ENCODE measurements at regions not wholly inside any gene's neighbourhood (a gene's known extent, or its start where the extent isn't known, plus 50 kb on each side); places are given as distances from the start of the nearest gene placed in this dataset.

DNA sequence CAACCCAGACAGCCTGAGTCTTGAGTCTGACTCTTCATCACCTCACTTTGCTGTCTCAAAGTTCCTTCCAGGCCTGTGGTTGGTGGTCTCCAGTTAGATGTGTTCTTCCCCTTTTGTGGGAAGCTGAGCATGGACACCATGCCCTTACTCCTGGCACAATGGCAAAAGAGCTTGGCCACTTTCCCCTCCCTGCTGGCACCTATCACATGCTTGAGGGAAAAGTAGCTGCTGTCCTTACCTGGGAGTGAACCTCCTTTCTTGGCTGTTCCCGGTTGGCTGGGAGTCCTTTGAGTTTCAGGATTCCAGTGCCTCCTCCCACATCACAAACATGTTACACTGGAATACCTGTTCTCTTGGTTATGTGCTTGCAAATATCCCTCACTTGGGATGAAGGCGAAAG is 97.8 kb downstream of the GATA6 start:
- H3K9me3 ChIP-seq (ENCODE audit: control insufficient read depth in 4 of 4, low read length in 3 of 4): no peaks in the 10 kb centered on the region
- H3K36me3 ChIP-seq (ENCODE audit: control insufficient read depth in 4 of 4, insufficient read depth in 3 of 4, low read depth in 1 of 4, low read length in 3 of 4): no peaks in the 10 kb centered on the region
- H3K27me3 ChIP-seq (ENCODE audit: control insufficient read depth in 4 of 4, insufficient read depth in 4 of 4, low read length in 3 of 4): no peaks in the 10 kb centered on the region
- DNase-seq (ENCODE audit: low spot score): no peak
- TF ChIP-seq, protein P1, sequence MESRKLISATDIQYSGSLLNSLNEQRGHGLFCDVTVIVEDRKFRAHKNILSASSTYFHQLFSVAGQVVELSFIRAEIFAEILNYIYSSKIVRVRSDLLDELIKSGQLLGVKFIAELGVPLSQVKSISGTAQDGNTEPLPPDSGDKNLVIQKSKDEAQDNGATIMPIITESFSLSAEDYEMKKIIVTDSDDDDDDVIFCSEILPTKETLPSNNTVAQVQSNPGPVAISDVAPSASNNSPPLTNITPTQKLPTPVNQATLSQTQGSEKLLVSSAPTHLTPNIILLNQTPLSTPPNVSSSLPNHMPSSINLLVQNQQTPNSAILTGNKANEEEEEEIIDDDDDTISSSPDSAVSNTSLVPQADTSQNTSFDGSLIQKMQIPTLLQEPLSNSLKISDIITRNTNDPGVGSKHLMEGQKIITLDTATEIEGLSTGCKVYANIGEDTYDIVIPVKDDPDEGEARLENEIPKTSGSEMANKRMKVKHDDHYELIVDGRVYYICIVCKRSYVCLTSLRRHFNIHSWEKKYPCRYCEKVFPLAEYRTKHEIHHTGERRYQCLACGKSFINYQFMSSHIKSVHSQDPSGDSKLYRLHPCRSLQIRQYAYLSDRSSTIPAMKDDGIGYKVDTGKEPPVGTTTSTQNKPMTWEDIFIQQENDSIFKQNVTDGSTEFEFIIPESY (IDR thresholded peaks at IDR 0.05): no peak
- TF ChIP-seq JUND (IDR thresholded peaks at IDR 0.05) (no peak), FOXA2 (IDR thresholded peaks at IDR 0.05) (no peak), RAD21 (IDR thresholded peaks at IDR 0.05) (no peak), RXRA (IDR thresholded peaks at IDR 0.05) (no peak), NR2F2 (IDR thresholded peaks at IDR 0.05) (no peak), TAF1 (conservative IDR thresholded peaks at IDR 0.05) (no peak), EGR1 (IDR thresholded peaks at IDR 0.05; ENCODE audit: low read depth in 2 of 2) (no peak), YY1 (IDR thresholded peaks at IDR 0.05) (no peak), SP1 (IDR thresholded peaks at IDR 0.05) (no peak), FOXA1 (IDR thresholded peaks at IDR 0.05) (no peak), HNF4G (IDR thresholded peaks at IDR 0.05) (no peak), GABPA (IDR thresholded peaks at IDR 0.05 in 1 of 2, conservative IDR thresholded peaks at IDR 0.05 in 1 of 2) (no peak)
- TF ChIP-seq, protein P2, sequence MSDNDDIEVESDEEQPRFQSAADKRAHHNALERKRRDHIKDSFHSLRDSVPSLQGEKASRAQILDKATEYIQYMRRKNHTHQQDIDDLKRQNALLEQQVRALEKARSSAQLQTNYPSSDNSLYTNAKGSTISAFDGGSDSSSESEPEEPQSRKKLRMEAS (IDR thresholded peaks at IDR 0.05): no peak
- TF ChIP-seq, protein P3, sequence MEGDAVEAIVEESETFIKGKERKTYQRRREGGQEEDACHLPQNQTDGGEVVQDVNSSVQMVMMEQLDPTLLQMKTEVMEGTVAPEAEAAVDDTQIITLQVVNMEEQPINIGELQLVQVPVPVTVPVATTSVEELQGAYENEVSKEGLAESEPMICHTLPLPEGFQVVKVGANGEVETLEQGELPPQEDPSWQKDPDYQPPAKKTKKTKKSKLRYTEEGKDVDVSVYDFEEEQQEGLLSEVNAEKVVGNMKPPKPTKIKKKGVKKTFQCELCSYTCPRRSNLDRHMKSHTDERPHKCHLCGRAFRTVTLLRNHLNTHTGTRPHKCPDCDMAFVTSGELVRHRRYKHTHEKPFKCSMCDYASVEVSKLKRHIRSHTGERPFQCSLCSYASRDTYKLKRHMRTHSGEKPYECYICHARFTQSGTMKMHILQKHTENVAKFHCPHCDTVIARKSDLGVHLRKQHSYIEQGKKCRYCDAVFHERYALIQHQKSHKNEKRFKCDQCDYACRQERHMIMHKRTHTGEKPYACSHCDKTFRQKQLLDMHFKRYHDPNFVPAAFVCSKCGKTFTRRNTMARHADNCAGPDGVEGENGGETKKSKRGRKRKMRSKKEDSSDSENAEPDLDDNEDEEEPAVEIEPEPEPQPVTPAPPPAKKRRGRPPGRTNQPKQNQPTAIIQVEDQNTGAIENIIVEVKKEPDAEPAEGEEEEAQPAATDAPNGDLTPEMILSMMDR (IDR thresholded peaks at IDR 0.05; ENCODE audit: low read depth, low read length, missing input control): no peak
- TF ChIP-seq, protein P4, sequence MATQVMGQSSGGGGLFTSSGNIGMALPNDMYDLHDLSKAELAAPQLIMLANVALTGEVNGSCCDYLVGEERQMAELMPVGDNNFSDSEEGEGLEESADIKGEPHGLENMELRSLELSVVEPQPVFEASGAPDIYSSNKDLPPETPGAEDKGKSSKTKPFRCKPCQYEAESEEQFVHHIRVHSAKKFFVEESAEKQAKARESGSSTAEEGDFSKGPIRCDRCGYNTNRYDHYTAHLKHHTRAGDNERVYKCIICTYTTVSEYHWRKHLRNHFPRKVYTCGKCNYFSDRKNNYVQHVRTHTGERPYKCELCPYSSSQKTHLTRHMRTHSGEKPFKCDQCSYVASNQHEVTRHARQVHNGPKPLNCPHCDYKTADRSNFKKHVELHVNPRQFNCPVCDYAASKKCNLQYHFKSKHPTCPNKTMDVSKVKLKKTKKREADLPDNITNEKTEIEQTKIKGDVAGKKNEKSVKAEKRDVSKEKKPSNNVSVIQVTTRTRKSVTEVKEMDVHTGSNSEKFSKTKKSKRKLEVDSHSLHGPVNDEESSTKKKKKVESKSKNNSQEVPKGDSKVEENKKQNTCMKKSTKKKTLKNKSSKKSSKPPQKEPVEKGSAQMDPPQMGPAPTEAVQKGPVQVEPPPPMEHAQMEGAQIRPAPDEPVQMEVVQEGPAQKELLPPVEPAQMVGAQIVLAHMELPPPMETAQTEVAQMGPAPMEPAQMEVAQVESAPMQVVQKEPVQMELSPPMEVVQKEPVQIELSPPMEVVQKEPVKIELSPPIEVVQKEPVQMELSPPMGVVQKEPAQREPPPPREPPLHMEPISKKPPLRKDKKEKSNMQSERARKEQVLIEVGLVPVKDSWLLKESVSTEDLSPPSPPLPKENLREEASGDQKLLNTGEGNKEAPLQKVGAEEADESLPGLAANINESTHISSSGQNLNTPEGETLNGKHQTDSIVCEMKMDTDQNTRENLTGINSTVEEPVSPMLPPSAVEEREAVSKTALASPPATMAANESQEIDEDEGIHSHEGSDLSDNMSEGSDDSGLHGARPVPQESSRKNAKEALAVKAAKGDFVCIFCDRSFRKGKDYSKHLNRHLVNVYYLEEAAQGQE (IDR thresholded peaks at IDR 0.05): no peak
- TF ChIP-seq, protein P5, sequence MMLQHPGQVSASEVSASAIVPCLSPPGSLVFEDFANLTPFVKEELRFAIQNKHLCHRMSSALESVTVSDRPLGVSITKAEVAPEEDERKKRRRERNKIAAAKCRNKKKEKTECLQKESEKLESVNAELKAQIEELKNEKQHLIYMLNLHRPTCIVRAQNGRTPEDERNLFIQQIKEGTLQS (IDR thresholded peaks at IDR 0.05): no peak
- H3K4me3 ChIP-seq (ENCODE audit: low read depth in 1 of 3, low read length in 3 of 3): no peak overlapping the region
- no peak overlapping the region for H3K27ac ChIP-seq (ENCODE audit: low read depth in 1 of 2, low read length in 2 of 2)
- no peak overlapping the region for H3K9ac ChIP-seq (ENCODE audit: low read depth in 1 of 2, low read length in 2 of 2)
- 93% methylated on average over 2 of the region's 2 CpGs for WGBS
- H3K4me1 ChIP-seq (ENCODE audit: control insufficient read depth in 4 of 4, insufficient read depth in 4 of 4, low read length in 3 of 4): no peaks in the 10 kb centered on the region

DNA sequence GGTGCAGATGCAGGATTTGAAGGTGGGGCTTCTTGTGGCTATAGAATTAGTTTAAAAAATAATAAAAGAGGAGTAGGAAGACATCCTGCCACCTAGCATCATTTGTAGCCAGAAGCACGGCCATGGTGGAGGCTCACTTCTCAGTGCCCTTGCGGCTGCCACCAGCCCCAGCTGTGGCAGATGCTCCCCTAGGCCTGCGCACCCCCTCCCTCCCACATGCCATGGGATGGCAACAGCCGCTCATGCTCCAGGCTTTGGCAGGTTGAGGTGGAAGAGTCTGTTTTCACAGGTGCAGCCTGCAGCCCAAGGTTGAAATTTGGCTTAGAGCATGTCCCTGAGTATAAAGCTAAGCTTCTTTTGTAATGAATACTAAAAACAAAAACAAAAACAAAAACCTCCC is 96.4 kb downstream of the GATA6 start:
- no peak overlapping the region for H3K27ac ChIP-seq (ENCODE audit: low read depth in 1 of 2, low read length in 2 of 2)
- WGBS: 96% methylated on average over 4 of the region's 4 CpGs
- H3K27me3 ChIP-seq (ENCODE audit: control insufficient read depth in 4 of 4, insufficient read depth in 4 of 4, low read length in 3 of 4): no peaks in the 10 kb centered on the region
- H3K4me1 ChIP-seq (ENCODE audit: control insufficient read depth in 4 of 4, insufficient read depth in 4 of 4, low read length in 3 of 4): no peaks in the 10 kb centered on the region
- no peak overlapping the region for H3K4me3 ChIP-seq (ENCODE audit: low read depth in 1 of 3, low read length in 3 of 3)
- no peaks in the 10 kb centered on the region for H3K36me3 ChIP-seq (ENCODE audit: control insufficient read depth in 4 of 4, insufficient read depth in 3 of 4, low read depth in 1 of 4, low read length in 3 of 4)
- TF ChIP-seq, protein P2 (IDR thresholded peaks at IDR 0.05): no peak
- no peak for TF ChIP-seq GABPA (IDR thresholded peaks at IDR 0.05 in 1 of 2, conservative IDR thresholded peaks at IDR 0.05 in 1 of 2)
- TF ChIP-seq, protein P3 (IDR thresholded peaks at IDR 0.05; ENCODE audit: low read depth, low read length, missing input control): no peak
- TF ChIP-seq, protein P1 (IDR thresholded peaks at IDR 0.05): no peak
- no peak for TF ChIP-seq HNF4A (conservative IDR thresholded peaks at IDR 0.05)
- no peak for TF ChIP-seq SP1 (IDR thresholded peaks at IDR 0.05)
- TF ChIP-seq FOXA2 (IDR thresholded peaks at IDR 0.05): no peak
- no peak for TF ChIP-seq RAD21 (IDR thresholded peaks at IDR 0.05)
- no peak for TF ChIP-seq TAF1 (conservative IDR thresholded peaks at IDR 0.05)
- TF ChIP-seq NR2F2 (IDR thresholded peaks at IDR 0.05): no peak
- H3K9ac ChIP-seq (ENCODE audit: low read depth in 1 of 2, low read length in 2 of 2): no peak overlapping the region
- no peaks in the 10 kb centered on the region for H3K9me3 ChIP-seq (ENCODE audit: control insufficient read depth in 4 of 4, low read length in 3 of 4)
- DNase-seq (ENCODE audit: low spot score): no peak

Measured in liver (tissue), 8 donors.